ENCODE measurements at regions not wholly inside any gene's neighbourhood (a gene's known extent, or its start where the extent isn't known, plus 50 kb on each side); places are given as distances from the start of the nearest gene placed in this dataset.

GRCh38 chr16:86903068-86903467 lies 324.7 kb downstream of the FOXL1 start:
- Histone ChIP-seq H3K4me2 (ENCODE audit: extremely low read depth, insufficient read depth, low read length) (no peak overlapping the region), H3K4me1 (ENCODE audit: control insufficient read depth, extremely low read depth, insufficient read depth, low read length) (no peaks in the 10 kb centered on the region), H3K4me3 (replicated peaks in 1 of 4; ENCODE audit: control extremely low read depth in 1 of 4, insufficient read depth in 1 of 4, low read depth in 3 of 4, low read length in 4 of 4) (no peak overlapping the region), H3K79me2 (ENCODE audit: control insufficient read depth, insufficient read depth, low read length) (no peaks in the 10 kb centered on the region), H2AFZ (ENCODE audit: low read length) (no peak overlapping the region), H3K9ac (ENCODE audit: insufficient read depth, low read length) (no peak overlapping the region), H3K27ac (ENCODE audit: insufficient read depth, low read length) (no peak overlapping the region), H3K36me3 (ENCODE audit: control insufficient read depth, insufficient read depth, low read length) (no peaks in the 10 kb centered on the region), H3K27me3 (ENCODE audit: control insufficient read depth, insufficient read depth, low read length) (no peaks in the 10 kb centered on the region), H4K20me1 (ENCODE audit: control insufficient read depth, extremely low read depth, insufficient read depth, low read length) (no peaks in the 10 kb centered on the region), H3K9me3 (ENCODE audit: control insufficient read depth, insufficient read depth, low read depth, low read length) (no peaks in the 10 kb centered on the region)
- DNase-seq (ENCODE audit: low read depth in 2 of 2) = no peak
- TF ChIP-seq EZH2 (IDR thresholded peaks at IDR 0.05; ENCODE audit: low read length, missing control alignments) (no peak), CTCF (conservative IDR thresholded peaks at IDR 0.05 in 1 of 2, IDR thresholded peaks at IDR 0.05 in 1 of 2; ENCODE audit: low read depth in 1 of 2, low read length in 2 of 2) (no peak)

- H3K27ac ChIP-seq (ENCODE audit: insufficient read depth, low read length) = no peak overlapping the region
- H3K36me3 ChIP-seq (ENCODE audit: control insufficient read depth, insufficient read depth, low read length) = no peaks in the 10 kb centered on the region
- no peaks in the 10 kb centered on the region for H3K27me3 ChIP-seq (ENCODE audit: control insufficient read depth, insufficient read depth, low read length)
- DNase-seq (ENCODE audit: low read depth in 2 of 2) = no peak
- H3K4me1 ChIP-seq (ENCODE audit: control insufficient read depth, extremely low read depth, insufficient read depth, low read length) = no peaks in the 10 kb centered on the region
- H3K9me3 ChIP-seq (ENCODE audit: control insufficient read depth, insufficient read depth, low read depth, low read length) = no peaks in the 10 kb centered on the region
- H2AFZ ChIP-seq (ENCODE audit: low read length) = no peak overlapping the region
- H4K20me1 ChIP-seq (ENCODE audit: control insufficient read depth, extremely low read depth, insufficient read depth, low read length) = no peaks in the 10 kb centered on the region
- no peaks in the 10 kb centered on the region for H3K79me2 ChIP-seq (ENCODE audit: control insufficient read depth, insufficient read depth, low read length)
- TF ChIP-seq CTCF (conservative IDR thresholded peaks at IDR 0.05 in 1 of 2, IDR thresholded peaks at IDR 0.05 in 1 of 2; ENCODE audit: low read depth in 1 of 2, low read length in 2 of 2) (no peak), EZH2 (IDR thresholded peaks at IDR 0.05; ENCODE audit: low read length, missing control alignments) (no peak)
- H3K9ac ChIP-seq (ENCODE audit: insufficient read depth, low read length) = no peak overlapping the region
- H3K4me2 ChIP-seq (ENCODE audit: extremely low read depth, insufficient read depth, low read length) = no peak overlapping the region
- H3K4me3 ChIP-seq (replicated peaks in 1 of 4; ENCODE audit: control extremely low read depth in 1 of 4, insufficient read depth in 1 of 4, low read depth in 3 of 4, low read length in 4 of 4) = no peak overlapping the region
Observed at GRCh38 chr16:86905302-86905701, 327.0 kb downstream of the FOXL1 start.

DNA sequence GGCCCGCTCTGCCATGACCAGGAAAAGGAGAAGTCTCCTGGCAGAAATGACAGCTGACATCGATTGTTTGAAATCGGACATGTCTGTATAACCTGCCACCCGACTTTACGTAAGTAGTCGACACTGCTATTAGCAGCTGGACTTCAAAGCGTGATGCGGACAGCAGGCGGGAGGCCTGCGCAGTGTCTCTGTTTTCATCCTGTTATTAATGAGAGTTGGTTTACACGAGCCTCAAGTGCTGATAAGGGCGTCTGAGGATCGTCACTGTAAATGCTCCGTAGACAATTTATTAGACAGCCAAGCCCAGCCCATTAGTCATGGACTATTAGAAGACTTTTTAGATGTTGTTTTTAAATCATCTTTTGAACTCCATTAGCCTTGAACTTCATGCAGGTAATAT lies 328.3 kb downstream of the FOXL1 start:
- no peak overlapping the region for H2AFZ ChIP-seq (ENCODE audit: low read length)
- H3K4me1 ChIP-seq (ENCODE audit: control insufficient read depth, extremely low read depth, insufficient read depth, low read length) = no peaks in the 10 kb centered on the region
- H4K20me1 ChIP-seq (ENCODE audit: control insufficient read depth, extremely low read depth, insufficient read depth, low read length) = no peaks in the 10 kb centered on the region
- no peaks in the 10 kb centered on the region for H3K27me3 ChIP-seq (ENCODE audit: control insufficient read depth, insufficient read depth, low read length)
- H3K79me2 ChIP-seq (ENCODE audit: control insufficient read depth, insufficient read depth, low read length) = no peaks in the 10 kb centered on the region
- no peaks in the 10 kb centered on the region for H3K9me3 ChIP-seq (ENCODE audit: control insufficient read depth, insufficient read depth, low read depth, low read length)
- H3K4me2 ChIP-seq (ENCODE audit: extremely low read depth, insufficient read depth, low read length) = no peak overlapping the region
- peak in 1 of 2 donors; percentile 44 for DNase-seq (ENCODE audit: low read depth in 2 of 2)
- no peak overlapping the region for H3K27ac ChIP-seq (ENCODE audit: insufficient read depth, low read length)
- H3K4me3 ChIP-seq (replicated peaks in 1 of 4; ENCODE audit: control extremely low read depth in 1 of 4, insufficient read depth in 1 of 4, low read depth in 3 of 4, low read length in 4 of 4) = no peak overlapping the region
- no peak overlapping the region for H3K9ac ChIP-seq (ENCODE audit: insufficient read depth, low read length)
- TF ChIP-seq CTCF (conservative IDR thresholded peaks at IDR 0.05 in 1 of 2, IDR thresholded peaks at IDR 0.05 in 1 of 2; ENCODE audit: low read depth in 1 of 2, low read length in 2 of 2) = no peak
- TF ChIP-seq EZH2 (IDR thresholded peaks at IDR 0.05; ENCODE audit: low read length, missing control alignments) = no peak
- H3K36me3 ChIP-seq (ENCODE audit: control insufficient read depth, insufficient read depth, low read length) = no peaks in the 10 kb centered on the region
